ENCODE measurements at regions not wholly inside any gene's neighbourhood (a gene's known extent, or its start where the extent isn't known, plus 50 kb on each side); places are given as distances from the start of the nearest gene placed in this dataset.

GRCh38 chr12:85509081-85509856, 229.2 kb downstream of the ALX1 start:
- no peak for DNase-seq

GRCh38 chr12:85509857-85510256, 229.8 kb downstream of the ALX1 start:
- no peak for DNase-seq

- no peak for DNase-seq
Measured at GRCh38 chr12:85516039-85516438, 236.0 kb downstream of the ALX1 start.

GRCh38 chr12:85516667-85517325, 236.8 kb downstream of the ALX1 start:
- no peak for DNase-seq

GRCh38 chr12:85519163-85519562, 239.1 kb downstream of the ALX1 start:
- DNase-seq, result no peak

GRCh38 chr12:85523197-85523596, 243.2 kb downstream of the ALX1 start:
- no peak for DNase-seq

GRCh38 chr12:85527192-85527591, 247.2 kb downstream of the ALX1 start:
- no peak for DNase-seq

GRCh38 chr12:85529896-85530295, 249.9 kb downstream of the ALX1 start:
- DNase-seq, result no peak

- DNase-seq, result no peak
Measured at GRCh38 chr12:85530456-85530855, 250.4 kb downstream of the ALX1 start.

GRCh38 chr12:85531341-85531740, 251.3 kb downstream of the ALX1 start:
- DNase-seq, result no peak

- DNase-seq, result no peak
Measured at GRCh38 chr12:85549640-85550039, 269.6 kb downstream of the ALX1 start.

GRCh38 chr12:85550924-85551323, 270.9 kb downstream of the ALX1 start:
- no peak for DNase-seq

GRCh38 chr12:85552461-85552860, 272.4 kb downstream of the ALX1 start:
- no peak for DNase-seq

GRCh38 chr12:85557850-85558249, 277.8 kb downstream of the ALX1 start:
- no peak for DNase-seq

- no peak for DNase-seq
Measured at GRCh38 chr12:85558684-85559083, 277.5 kb downstream of the RASSF9 start.

- no peak for DNase-seq
Measured at GRCh38 chr12:85559127-85559526, 277.1 kb downstream of the RASSF9 start.

- no peak for DNase-seq
Measured at GRCh38 chr12:85559536-85559935, 276.7 kb downstream of the RASSF9 start.

GRCh38 chr12:85562765-85563164, 273.4 kb downstream of the RASSF9 start:
- DNase-seq, result no peak

GRCh38 chr12:85564786-85565185, 271.4 kb downstream of the RASSF9 start:
- DNase-seq, result no peak

- no peak for DNase-seq
Measured at GRCh38 chr12:85568395-85569103, 267.7 kb downstream of the RASSF9 start.

GRCh38 chr12:85569261-85569660, 266.9 kb downstream of the RASSF9 start:
- DNase-seq, result no peak

GRCh38 chr12:85572956-85573355, 263.3 kb downstream of the RASSF9 start:
- no peak for DNase-seq

GRCh38 chr12:85573635-85574214, 262.5 kb downstream of the RASSF9 start:
- no peak for DNase-seq
